NAMALWA (cell line): ENCODE measurements at regions not wholly inside any gene's neighbourhood (a gene's known extent, or its start where the extent isn't known, plus 50 kb on each side); places are given as distances from the start of the nearest gene placed in this dataset.
"Not testable (repeated sequence)": the region's sequence is repeated elsewhere in the genome, so short reads cannot be mapped to it uniquely, and the experiment has no call there.

ENCODE experiments used
- DNase-seq: peaks from one replicate; pipeline ENCODE4 v3.0.0-alpha.2; 2015; ENCODE audit warnings: low spot score

- no peak for DNase-seq
Observed at GRCh38 chr1:47594627-47595026, 156.8 kb downstream of the FOXD2 start.

- DNase-seq, result no peak
Observed at GRCh38 chr1:47596328-47596727, 158.5 kb downstream of the FOXD2 start.

DNA sequence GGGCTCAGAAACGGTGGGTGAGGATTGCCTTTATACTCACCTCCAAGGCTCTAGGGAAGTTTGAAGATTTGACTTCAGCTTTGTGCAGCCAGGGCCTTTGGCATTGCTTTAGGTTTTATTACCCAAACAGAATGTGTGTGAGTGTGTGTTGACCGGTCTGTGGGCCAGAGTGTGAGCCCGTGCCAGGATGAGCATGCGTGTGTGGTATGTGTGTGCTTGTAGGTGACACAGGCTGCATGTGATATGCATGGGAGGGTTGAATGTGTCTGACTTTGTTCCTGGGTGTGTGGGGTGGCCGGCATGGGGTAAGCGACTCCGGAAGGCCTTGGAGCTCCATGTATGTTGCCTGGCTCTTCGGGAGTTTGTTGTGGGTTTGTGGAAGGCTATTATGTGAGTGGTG lies 160.5 kb downstream of the FOXD2 start:
- no peak for DNase-seq

DNA sequence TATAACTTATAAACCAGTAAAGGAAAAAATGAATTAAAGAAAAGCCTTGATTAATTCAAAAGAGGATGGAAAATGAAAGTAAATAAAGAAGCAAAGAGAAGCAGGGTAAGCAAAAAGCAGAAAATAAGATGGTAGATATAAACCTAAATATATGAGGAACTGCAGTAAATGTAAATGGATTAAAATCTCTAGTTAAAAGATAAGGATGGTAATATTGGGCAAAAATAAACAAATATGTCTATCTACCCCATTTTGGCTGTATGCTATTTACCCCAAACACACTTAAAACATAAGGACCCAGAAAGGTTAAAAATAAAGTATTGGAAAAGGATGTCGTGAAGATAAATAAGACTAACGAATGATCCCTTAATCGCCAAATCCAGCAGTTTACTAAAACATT lies 161.9 kb downstream of the FOXD2 start:
- DNase-seq, result no peak

- not testable (repeated sequence) for DNase-seq
Observed at GRCh38 chr1:47602491-47602890, 164.6 kb downstream of the FOXD2 start.

- DNase-seq, result not testable (repeated sequence)
Observed at GRCh38 chr1:47604869-47605268, 167.0 kb downstream of the FOXD2 start.

- no peak for DNase-seq
Observed at GRCh38 chr1:47608296-47608875, 170.5 kb downstream of the FOXD2 start.

- no peak for DNase-seq
Observed at GRCh38 chr1:47611992-47612391, 174.1 kb downstream of the FOXD2 start.

- DNase-seq, result no peak
Observed at GRCh38 chr1:47612819-47613218, 175.0 kb downstream of the FOXD2 start.

DNA sequence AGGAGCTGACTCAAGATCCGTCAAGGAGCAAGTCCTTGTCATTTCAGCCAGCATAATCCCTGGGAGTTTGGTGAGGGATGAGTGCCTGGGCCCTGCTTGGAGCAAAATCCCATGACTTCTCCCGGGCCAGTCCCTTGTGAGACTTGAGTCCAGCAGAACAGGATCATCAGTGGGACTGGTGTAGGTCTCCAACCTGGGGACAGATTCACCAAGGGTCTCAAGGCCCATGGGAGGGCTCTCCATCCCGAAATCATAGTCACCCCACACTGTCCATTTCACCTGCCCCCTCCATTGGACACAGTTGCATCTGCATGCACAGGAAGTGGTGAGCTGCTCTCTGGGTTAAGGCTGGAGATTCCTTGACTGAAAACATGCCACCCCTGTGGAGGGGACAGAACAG lies 178.2 kb downstream of the FOXD2 start:
- no peak for DNase-seq

GRCh38 chr1:47616906-47617305 lies 179.1 kb downstream of the FOXD2 start:
- no peak for DNase-seq

GRCh38 chr1:47617381-47618221 lies 179.8 kb downstream of the FOXD2 start:
- no peak for DNase-seq

DNA sequence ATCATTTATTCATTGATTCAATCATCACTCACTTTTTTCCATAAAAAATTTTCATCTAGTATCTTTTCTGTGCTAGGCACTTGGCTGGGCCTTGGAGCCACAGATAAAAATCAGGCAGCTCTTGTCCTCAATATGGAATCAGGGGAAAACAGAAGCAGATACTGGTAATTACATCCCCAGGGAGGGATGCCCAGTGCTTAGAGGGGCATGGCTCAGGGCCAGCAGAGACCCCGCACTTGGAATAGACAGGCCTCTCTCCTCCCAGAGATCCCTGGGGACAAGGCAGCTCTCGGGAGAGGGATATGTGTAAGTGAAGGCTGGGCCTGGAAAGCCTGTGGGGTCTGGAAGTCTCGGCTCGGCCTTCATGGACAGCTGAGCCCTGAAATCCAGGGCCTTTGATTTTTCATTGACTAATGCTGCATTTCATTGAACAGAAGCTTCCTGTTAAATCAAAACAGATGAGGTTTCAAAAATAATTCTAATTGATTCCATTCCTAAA lies 180.4 kb downstream of the FOXD2 start:
- no peak for DNase-seq

GRCh38 chr1:47618830-47619229 lies 181.0 kb downstream of the FOXD2 start:
- DNase-seq, result no peak

DNA sequence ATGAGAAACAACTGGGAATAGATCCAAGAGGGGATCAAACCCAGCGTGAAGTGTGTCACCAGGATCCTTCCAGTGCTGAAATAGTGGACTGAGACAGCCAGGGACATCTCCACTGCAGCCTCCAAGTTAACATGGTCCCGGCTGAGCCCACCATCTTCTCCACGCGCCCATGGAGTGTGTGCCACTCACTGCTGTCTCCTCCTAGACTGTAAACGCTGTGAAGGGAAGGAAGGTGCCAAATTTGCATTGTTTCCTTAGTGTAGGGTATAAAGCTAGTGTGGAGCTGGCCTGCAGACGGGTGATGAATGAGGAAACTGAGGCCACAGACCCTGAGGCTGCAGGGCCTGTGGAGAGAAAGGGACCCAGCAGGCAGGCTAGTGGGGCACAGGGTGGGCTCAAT lies 183.6 kb downstream of the FOXD2 start:
- no peak for DNase-seq

- no peak for DNase-seq
Observed at GRCh38 chr1:47621977-47622376, 184.1 kb downstream of the FOXD2 start.

DNA sequence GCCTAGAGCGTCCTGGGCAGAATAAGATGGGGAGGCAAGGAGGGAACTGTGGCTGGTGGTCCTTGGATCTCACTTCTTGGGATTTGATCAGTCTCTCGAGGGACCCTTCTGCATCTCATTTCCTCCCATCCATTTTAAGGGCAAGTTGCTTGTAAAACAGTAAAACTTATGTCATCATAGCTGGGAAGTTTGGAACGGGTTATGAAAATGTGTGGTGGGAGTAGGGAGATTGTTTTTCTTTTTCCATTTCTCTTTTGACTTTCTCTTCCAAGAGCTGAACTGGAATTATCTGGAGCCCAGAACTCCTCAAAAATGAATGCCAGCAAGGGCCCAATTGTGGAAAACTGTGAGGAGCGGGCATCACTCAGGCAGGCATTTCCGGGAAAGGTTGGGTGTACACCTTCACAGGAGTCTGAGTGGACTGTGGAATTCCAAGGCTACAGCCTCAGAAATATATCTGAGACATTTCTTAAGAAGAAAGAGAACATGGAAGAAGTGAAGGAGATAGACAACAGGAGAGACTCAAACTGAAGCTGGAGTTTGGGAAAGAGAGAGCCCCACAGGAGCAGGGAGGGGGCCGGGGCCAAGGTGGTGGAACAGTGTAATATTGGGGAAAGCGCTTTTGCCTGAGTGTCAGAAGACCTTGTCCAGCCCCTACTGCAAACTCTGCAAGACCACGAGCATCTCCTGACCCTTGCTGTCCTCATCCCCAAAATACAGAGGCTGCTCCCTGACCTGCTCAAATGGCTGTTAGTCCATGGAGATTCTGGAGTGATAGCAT lies 185.1 kb downstream of the FOXD2 start:
- no peak for DNase-seq

- no peak for DNase-seq
Observed at GRCh38 chr1:47623557-47623940, 185.7 kb downstream of the FOXD2 start.

- no peak for DNase-seq
Observed at GRCh38 chr1:47624531-47624930, 186.7 kb downstream of the FOXD2 start.

DNA sequence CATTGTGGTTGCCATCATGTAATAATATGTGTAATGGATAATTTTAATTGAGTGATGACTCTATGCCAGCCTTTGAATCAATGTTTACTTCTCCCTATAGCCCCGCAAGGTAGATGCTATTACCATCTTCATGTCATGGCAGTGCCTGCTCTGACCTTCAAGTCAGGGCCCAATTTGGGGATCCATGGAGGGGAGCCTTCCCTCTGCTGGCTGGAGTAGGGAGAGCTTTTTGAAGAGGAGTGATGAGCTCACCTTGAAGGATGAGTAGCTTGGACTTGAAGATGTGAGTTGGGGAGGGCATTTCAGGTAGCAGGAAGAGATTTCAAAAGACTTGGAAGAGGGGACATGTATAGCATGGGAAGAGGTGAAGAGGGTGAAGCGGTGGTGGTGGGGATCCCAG lies 189.2 kb downstream of the FOXD2 start:
- no peak for DNase-seq

DNA sequence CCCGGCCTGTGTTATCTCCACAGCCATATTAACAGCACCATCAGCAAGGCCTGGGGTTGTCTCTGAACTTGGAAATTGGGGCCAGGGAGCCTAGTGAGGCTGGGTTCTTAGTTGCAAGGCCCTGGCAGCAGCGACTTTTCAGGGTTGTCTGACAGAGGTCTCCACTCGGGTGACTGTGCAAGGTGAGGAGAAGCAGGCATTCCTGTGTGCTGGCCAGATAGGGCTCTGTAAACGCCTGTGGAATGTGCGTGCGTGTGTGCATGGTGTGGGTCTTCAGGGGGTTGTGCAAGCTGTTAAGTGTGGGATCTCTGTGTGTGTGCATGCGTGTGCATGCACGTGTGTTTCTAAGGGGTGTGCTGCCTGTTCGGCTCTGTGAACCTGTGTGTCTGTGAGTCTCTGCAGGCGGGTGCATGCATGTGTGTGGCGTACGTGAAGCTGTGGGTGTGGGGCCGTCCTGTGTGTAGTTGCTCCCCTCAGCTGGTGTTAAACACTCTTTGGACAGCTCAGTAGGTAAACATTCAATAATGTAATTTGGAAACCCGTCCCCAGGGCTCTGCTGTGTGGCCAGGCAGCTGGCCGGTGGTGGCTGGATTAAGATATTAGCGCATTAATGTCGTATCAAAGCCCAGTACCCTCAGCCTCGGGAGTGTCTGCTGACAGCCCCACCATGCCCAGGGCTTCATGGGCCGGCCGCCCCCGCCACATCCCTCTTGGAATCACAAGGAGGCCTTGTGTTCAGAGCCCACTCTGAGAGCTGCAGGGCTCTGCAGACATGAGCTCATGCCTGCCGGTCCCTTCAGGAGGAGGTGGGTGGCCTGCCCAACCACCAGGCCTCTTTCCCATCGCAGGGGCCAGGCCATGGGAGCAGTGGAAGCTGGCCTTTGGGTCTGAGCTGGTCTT lies 189.9 kb downstream of the FOXD2 start:
- no peak for DNase-seq

- no peak for DNase-seq
Observed at GRCh38 chr1:47629201-47629600, 191.4 kb downstream of the FOXD2 start.
